ENCODE measurements at regions not wholly inside any gene's neighbourhood (a gene's known extent, or its start where the extent isn't known, plus 50 kb on each side); places are given as distances from the start of the nearest gene placed in this dataset.

DNA sequence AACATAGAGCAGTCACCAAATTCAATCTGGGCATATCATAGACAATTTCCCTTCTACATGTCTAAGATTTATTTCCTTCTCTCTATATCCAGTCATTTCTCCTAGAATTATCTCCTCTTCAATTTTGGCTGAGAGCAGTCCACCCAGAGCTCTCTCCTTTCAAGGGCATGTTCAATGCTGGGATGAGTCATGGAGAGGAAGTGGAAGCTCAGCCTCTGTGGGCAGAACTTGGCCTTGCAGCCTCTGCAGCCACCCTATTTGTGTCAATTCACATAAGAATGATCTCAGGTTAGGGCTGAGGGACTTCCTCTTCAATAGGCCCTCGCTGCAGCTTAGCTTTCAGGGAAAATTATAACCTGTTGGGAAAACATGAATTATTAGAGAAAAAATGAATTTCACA, 560.8 kb downstream of the POM121L12 start:
- TF ChIP-seq, protein P1, sequence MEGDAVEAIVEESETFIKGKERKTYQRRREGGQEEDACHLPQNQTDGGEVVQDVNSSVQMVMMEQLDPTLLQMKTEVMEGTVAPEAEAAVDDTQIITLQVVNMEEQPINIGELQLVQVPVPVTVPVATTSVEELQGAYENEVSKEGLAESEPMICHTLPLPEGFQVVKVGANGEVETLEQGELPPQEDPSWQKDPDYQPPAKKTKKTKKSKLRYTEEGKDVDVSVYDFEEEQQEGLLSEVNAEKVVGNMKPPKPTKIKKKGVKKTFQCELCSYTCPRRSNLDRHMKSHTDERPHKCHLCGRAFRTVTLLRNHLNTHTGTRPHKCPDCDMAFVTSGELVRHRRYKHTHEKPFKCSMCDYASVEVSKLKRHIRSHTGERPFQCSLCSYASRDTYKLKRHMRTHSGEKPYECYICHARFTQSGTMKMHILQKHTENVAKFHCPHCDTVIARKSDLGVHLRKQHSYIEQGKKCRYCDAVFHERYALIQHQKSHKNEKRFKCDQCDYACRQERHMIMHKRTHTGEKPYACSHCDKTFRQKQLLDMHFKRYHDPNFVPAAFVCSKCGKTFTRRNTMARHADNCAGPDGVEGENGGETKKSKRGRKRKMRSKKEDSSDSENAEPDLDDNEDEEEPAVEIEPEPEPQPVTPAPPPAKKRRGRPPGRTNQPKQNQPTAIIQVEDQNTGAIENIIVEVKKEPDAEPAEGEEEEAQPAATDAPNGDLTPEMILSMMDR (IDR thresholded peaks at IDR 0.05; ENCODE audit: insufficient read depth, low read depth, low read length): no peak
- DNase-seq (ENCODE audit: low read depth): no peak
- H3K4me3 ChIP-seq (ENCODE audit: low read depth, low read length): no peak overlapping the region

DNA sequence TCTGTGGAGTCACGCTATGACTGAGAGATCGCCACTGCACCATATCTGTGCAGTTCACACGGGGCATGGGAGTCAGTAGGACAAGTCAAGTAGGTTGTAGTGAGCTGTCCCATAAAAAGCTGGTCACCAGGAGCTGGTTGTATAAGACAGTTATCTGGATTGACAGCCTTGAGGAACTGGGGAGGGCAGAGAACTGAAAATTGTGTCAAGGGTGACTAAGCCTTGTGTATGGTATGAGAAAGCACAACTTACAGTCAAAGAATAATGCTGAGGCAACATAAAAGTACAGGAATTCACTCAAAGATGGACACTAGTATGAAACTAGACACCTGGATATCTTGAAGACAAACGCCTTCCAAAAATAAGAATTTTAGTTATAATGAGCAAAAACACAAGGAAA, 564.9 kb downstream of the POM121L12 start:
- TF ChIP-seq, protein P1 (IDR thresholded peaks at IDR 0.05; ENCODE audit: insufficient read depth, low read depth, low read length): no peak
- DNase-seq (ENCODE audit: low read depth): no peak
- no peak overlapping the region for H3K4me3 ChIP-seq (ENCODE audit: low read depth, low read length)

DNA sequence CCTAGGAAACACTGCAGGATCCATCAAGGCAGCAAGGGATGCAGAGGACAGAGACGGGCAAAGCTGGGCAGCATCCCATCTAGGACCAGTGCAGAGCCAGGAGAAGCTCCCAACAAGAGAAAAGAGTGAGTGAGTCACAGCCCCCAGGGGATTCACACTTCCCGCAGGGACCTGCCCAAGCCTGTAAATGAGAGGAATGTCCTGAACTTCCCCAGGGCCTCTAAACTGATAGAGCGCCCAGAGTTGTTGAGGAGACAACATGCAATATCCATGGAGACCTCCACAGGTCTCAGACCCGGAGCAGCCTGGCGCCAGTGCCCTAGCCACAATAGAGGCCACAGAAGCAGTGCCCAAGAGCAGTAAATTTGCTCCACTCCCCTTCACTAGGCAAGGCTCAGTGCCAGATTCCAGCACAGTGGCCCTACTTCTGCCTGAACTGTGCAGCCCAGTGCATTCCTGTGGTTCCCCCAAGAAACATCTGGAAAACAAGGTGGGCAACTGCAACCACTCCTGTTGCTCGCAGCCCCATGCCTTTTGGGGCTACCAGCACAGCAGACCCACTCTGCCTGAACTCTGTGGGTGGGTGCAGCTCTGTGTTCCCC, 567.5 kb downstream of the POM121L12 start:
- H3K4me3 ChIP-seq (ENCODE audit: low read depth, low read length): no peak overlapping the region
- TF ChIP-seq, protein P1 (IDR thresholded peaks at IDR 0.05; ENCODE audit: insufficient read depth, low read depth, low read length): no peak
- DNase-seq (ENCODE audit: low read depth): no peak

DNA sequence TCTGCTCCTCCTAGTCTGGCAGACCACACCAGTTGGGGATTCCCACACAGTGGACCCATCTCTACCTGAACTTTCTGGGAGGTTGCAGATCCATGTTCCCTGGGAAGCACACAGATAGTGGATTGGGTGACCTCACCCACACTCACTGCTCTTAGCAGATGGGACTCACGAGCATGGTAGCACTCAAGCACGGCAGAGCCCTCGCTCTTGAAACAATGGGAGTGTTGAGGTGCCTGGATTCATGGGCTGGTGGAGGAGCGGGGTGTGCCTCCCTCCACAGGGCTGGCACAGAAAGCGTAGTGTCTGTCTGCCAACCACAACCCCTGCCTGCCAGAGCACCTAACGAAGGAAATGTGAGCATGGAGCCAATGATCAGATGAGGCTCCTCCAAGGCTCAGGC, 568.0 kb downstream of the POM121L12 start:
- no peak for DNase-seq (ENCODE audit: low read depth)
- H3K4me3 ChIP-seq (ENCODE audit: low read depth, low read length): no peak overlapping the region
- TF ChIP-seq, protein P1 (IDR thresholded peaks at IDR 0.05; ENCODE audit: insufficient read depth, low read depth, low read length): no peak

DNA sequence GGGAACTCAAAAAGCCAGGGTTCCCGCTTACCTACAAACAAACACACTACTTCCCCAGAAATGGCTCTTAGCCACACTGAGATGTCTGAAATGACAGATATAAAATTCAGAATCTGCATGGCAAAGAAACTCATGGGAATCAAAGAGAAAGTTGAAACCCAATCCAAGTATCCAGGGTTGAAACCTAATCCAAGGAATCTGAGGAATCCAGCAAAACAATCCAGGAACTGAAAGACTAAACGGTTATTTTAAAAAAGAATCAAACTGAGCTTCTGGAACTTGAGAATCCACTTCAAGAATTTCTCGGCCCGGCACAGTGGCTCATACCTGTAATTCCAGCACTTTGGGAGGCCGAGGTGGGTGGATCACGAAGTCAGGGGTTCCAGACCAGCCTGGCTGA, 568.8 kb downstream of the POM121L12 start:
- no peak for DNase-seq (ENCODE audit: low read depth)
- no peak overlapping the region for H3K4me3 ChIP-seq (ENCODE audit: low read depth, low read length)
- TF ChIP-seq, protein P1 (IDR thresholded peaks at IDR 0.05; ENCODE audit: insufficient read depth, low read depth, low read length): no peak

DNA sequence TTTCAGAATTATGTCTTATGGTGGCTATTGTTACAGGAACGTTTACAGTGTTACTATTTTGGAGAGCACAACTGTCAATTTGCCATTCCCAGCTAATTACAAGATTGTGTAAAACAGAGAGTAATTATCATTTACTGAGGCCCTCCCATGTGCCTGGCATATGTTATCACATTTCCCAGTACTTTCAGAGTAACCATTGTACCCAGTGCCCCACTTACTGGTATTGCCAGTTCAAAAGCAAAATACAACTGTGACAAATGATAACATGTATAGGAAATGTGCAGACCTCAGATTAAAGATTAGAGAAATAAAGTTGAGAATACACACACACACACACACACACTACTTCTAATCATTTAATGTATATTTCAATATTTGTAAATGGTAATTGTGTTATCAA, 572.5 kb downstream of the POM121L12 start:
- no peak for DNase-seq (ENCODE audit: low read depth)
- TF ChIP-seq, protein P1 (IDR thresholded peaks at IDR 0.05; ENCODE audit: insufficient read depth, low read depth, low read length): no peak
- H3K4me3 ChIP-seq (ENCODE audit: low read depth, low read length): no peak overlapping the region

DNA sequence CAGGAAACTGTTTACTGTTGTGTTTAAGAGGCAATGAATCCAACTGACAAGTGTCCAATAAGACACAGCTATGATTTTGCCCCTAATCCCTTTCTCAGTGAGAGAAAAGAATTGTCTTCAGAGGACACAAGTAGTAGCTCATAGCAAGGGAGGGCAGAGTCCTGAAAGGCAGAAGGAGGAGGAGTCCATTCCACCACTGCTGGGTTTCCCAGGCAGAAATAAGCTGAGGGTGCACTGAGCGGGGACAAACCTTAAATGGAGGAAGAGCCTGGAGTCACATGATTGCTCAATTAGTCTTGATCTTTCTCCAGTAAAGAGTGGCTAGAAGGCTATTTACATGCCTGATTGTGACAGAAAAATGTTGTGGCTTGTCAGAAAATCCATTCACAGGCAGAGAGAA, 573.8 kb downstream of the POM121L12 start:
- H3K4me3 ChIP-seq (ENCODE audit: low read depth, low read length): no peak overlapping the region
- no peak for DNase-seq (ENCODE audit: low read depth)
- TF ChIP-seq, protein P1 (IDR thresholded peaks at IDR 0.05; ENCODE audit: insufficient read depth, low read depth, low read length): no peak
